ENCODE measurements at regions not wholly inside any gene's neighbourhood (a gene's known extent, or its start where the extent isn't known, plus 50 kb on each side); places are given as distances from the start of the nearest gene placed in this dataset.

GRCh38 chr15:62474771-62475124 lies 309.7 kb upstream of the C2CD4B start:
- TF ChIP-seq EZH2 (IDR thresholded peaks at IDR 0.05; ENCODE audit: borderline replicate concordance, insufficient read depth, low read depth, low read length, poor library complexity, severe bottlenecking) (no peak), CTCF (IDR thresholded peaks at IDR 0.05) (no peak)

All from B cell (primary cell).